AG10803 (cell line): ENCODE measurements at regions not wholly inside any gene's neighbourhood (a gene's known extent, or its start where the extent isn't known, plus 50 kb on each side); places are given as distances from the start of the nearest gene placed in this dataset.

Experiments
- DNase-seq: peaks from one replicate; pipeline ENCODE4 v3.0.0; 2010; ENCODE audit warnings: low read depth
- H3K4me3 ChIP-seq: 2 replicates; pipeline ENCODE4 v1.5.1; 2011; ENCODE audit warnings: mild to moderate bottlenecking, low read length, control low read depth
- TF ChIP-seq, protein P1 (sequence below): conservative IDR thresholded peaks from 2 replicates; pipeline ENCODE4 v1.5.1; 2011; ENCODE audit warnings: mild to moderate bottlenecking, low read length, control low read depth, inconsistent platforms

DNA sequence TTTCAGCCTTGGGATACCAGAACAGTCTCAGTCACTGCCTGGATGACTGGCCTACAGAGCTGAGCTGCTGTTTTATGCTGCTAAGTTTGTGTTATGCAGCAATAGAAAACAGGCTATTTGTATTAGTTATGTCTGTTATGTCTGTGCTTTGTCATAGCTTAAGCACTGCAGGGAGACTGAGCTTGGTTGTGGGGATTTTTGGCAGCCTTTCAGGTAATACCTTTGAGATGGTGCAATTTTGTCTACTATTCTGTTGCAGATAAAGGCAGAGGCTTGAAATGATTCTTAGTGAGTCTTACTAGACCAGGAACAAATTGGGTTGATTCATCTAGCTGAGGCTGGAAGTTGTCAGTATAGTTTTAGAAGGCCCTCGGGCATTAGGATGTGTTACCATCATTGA, 201.3 kb upstream of the RBM19 start:
- DNase-seq, result peak; percentile 85
- H3K4me3 ChIP-seq, result no peak overlapping the region
- TF ChIP-seq, protein P1, sequence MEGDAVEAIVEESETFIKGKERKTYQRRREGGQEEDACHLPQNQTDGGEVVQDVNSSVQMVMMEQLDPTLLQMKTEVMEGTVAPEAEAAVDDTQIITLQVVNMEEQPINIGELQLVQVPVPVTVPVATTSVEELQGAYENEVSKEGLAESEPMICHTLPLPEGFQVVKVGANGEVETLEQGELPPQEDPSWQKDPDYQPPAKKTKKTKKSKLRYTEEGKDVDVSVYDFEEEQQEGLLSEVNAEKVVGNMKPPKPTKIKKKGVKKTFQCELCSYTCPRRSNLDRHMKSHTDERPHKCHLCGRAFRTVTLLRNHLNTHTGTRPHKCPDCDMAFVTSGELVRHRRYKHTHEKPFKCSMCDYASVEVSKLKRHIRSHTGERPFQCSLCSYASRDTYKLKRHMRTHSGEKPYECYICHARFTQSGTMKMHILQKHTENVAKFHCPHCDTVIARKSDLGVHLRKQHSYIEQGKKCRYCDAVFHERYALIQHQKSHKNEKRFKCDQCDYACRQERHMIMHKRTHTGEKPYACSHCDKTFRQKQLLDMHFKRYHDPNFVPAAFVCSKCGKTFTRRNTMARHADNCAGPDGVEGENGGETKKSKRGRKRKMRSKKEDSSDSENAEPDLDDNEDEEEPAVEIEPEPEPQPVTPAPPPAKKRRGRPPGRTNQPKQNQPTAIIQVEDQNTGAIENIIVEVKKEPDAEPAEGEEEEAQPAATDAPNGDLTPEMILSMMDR, result no peak

DNA sequence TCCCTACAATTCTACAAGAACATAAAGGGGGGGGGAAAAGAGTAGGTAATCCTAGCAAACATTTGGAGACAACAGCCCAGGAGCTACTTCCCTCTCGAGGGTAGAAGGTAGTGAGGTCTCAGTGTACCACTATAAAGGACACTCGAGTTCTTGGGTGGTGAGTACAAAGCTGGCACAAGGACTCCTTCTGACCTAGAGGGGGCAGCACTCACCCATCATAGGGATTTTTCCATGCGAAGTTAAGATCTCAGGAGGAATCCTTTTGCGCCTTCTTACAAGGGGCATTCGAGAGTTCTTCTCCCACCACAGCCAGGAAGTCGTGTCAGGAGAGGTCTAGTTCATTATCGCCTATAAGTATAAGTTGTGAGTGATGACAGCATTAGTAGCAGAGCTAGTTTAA, 200.2 kb upstream of the RBM19 start:
- H3K4me3 ChIP-seq, result no peak overlapping the region
- TF ChIP-seq, protein P1, result peak; percentile 49
- peak; percentile 53 for DNase-seq

DNA sequence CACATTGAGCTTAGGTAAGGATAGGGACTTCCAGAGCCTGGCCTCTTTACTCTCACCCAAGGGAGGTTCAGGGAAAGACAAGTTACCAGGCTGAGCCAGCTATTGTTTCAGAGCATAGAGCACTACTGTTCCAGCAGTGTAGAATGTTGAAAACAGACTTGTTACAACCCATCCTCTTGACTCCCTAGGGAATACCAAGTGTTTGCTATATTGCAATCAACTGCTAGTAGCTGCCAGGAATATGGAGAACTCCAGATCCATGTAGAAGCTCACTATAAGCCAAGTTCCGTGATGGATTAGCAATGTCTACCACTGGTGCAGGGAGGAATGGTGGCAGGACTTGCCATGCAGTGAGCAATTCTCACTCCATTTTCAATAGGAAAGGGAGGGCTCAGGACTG, 199.8 kb upstream of the RBM19 start:
- DNase-seq, result peak; percentile 45
- TF ChIP-seq, protein P1, result no peak
- no peak overlapping the region for H3K4me3 ChIP-seq

DNA sequence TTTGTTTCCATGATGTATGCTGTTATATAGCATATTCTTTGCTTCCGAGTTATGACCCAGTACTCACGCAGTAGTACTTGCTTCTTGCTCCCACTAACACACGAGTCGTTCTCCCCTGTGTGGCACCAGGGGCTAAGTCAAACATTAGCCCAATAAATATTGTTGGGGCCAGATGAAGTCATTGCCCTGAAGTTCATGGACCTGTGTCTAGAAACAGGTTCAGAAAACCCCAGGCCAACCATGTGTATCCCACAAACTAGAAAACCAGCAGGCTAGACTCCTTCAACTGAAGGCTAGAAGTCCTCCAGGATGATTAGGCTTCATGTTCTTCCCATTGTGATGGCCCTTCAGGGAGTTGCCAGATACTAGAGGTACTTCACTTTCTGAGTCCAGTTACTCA, 198.2 kb upstream of the RBM19 start:
- H3K4me3 ChIP-seq, result no peak overlapping the region
- DNase-seq, result no peak
- TF ChIP-seq, protein P1, result no peak

DNA sequence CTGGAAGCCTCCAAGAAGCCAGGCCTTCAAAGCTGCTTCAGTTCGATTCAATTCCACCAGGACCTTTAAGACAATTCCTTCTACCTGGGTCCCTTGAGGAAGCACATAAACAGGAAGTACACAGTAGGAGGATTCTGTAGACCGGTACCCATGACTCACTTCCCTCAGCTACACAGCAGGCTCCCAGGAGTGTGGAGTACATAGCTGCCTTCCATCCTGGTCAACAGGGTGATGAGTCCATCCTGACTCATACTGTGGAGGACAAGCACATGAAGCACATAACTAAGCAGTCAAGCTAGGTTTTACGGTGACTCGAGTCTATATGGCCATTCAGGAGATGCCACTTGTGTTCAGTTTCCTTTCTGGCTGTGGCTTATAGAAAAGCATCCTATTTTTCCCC, 197.6 kb upstream of the RBM19 start:
- no peak overlapping the region for H3K4me3 ChIP-seq
- TF ChIP-seq, protein P1, result no peak
- peak; percentile 90 for DNase-seq

DNA sequence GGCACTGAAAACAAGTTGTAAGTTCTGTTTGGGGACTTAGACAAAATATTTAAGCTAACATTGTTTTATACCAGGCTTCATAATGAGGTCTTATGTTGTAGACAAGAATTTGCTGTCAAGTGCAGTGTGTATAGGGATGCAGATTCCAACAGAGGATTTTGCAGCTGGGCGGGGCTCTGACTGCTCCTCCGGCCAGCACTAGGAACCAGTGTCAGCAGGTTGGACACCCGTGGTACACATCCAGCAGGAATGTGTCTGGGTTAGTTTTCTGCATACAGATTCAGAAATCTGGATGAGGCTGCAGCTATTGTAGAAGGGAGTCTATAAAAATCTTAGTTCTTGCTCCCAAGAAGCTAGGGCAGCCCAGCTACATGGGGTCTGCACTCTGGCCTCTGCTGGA, 194.3 kb upstream of the RBM19 start:
- no peak for DNase-seq
- H3K4me3 ChIP-seq, result no peak overlapping the region
- TF ChIP-seq, protein P1, result no peak

DNA sequence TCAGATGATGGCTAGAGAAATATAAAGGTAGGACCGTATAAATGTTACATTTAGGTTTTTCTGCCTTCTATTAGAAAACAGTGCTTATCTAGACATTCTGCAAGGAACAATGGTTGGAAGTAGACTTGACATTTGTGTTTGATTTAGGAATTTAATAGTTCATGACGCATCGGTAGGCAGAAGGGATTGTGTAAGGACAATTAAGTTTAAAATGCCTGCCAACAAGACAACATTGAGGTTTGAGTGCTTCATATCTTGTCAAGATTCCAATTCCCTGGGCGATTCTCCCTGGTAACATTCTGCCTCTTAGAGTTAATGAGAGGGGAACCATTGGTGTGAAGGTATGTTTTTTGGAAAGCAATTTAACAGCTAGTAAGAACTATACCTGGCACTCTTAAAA, 186.8 kb upstream of the RBM19 start:
- peak; percentile 89 for DNase-seq
- H3K4me3 ChIP-seq, result no peak overlapping the region
- TF ChIP-seq, protein P1, result no peak
